Fibroblast of lung (primary cell): ENCODE measurements at regions not wholly inside any gene's neighbourhood (a gene's known extent, or its start where the extent isn't known, plus 50 kb on each side); places are given as distances from the start of the nearest gene placed in this dataset.

ENCODE experiments used
- EZH2 ChIP-seq: IDR thresholded peaks from 2 replicates; pipeline ENCODE4 v1.5.1; 2012; ENCODE audit warnings: low read length, control low read depth, mild to moderate bottlenecking; ENCODE audit errors: missing control alignments
- TF ChIP-seq, protein P1 (sequence below), 2 donors: IDR thresholded peaks in 1 of 2; conservative IDR thresholded peaks in 1 of 2; 1 replicate in 1 of 2; 2 replicates in 1 of 2; pipeline ENCODE4 v1.5.1; 2011 to 2012; ENCODE audit warnings: low read length in 2 of 2, control low read depth in 1 of 2, inconsistent platforms in 1 of 2, low read depth in 1 of 2, mild to moderate bottlenecking in 1 of 2

DNA sequence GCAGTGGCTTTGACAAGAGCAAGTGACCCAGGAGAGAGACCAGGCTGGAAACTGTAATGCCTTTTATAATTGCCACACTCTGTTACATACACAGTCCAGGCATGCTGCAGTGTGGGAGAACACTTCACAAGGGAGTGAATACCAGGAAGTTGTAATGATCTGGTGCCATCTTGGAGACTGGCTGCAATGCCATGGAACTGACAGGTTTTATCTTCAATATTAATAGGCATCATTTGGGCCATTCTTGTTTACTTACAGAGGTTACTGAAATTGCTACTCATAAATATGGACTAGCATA lies 274.3 kb downstream of the AUH start:
- TF ChIP-seq EZH2: no peak
- TF ChIP-seq, protein P1, sequence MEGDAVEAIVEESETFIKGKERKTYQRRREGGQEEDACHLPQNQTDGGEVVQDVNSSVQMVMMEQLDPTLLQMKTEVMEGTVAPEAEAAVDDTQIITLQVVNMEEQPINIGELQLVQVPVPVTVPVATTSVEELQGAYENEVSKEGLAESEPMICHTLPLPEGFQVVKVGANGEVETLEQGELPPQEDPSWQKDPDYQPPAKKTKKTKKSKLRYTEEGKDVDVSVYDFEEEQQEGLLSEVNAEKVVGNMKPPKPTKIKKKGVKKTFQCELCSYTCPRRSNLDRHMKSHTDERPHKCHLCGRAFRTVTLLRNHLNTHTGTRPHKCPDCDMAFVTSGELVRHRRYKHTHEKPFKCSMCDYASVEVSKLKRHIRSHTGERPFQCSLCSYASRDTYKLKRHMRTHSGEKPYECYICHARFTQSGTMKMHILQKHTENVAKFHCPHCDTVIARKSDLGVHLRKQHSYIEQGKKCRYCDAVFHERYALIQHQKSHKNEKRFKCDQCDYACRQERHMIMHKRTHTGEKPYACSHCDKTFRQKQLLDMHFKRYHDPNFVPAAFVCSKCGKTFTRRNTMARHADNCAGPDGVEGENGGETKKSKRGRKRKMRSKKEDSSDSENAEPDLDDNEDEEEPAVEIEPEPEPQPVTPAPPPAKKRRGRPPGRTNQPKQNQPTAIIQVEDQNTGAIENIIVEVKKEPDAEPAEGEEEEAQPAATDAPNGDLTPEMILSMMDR (conservative IDR thresholded peaks at IDR 0.05 in 1 of 2, IDR thresholded peaks at IDR 0.05 in 1 of 2; ENCODE audit: low read depth in 1 of 2, low read length in 2 of 2): no peak
